Amniotic stem cell (primary cell): ENCODE measurements at regions not wholly inside any gene's neighbourhood (a gene's known extent, or its start where the extent isn't known, plus 50 kb on each side); places are given as distances from the start of the nearest gene placed in this dataset.
A peak's percentile ranks its signal among the peaks of the same experiment; 100 is the strongest.
"Not testable (repeated sequence)": the region's sequence is repeated elsewhere in the genome, so short reads cannot be mapped to it uniquely, and the experiment has no call there.

Experiments
- DNase-seq: peaks from one replicate; lab custom pipeline; 2025; lab: John Stamatoyannopoulos, UW

DNA sequence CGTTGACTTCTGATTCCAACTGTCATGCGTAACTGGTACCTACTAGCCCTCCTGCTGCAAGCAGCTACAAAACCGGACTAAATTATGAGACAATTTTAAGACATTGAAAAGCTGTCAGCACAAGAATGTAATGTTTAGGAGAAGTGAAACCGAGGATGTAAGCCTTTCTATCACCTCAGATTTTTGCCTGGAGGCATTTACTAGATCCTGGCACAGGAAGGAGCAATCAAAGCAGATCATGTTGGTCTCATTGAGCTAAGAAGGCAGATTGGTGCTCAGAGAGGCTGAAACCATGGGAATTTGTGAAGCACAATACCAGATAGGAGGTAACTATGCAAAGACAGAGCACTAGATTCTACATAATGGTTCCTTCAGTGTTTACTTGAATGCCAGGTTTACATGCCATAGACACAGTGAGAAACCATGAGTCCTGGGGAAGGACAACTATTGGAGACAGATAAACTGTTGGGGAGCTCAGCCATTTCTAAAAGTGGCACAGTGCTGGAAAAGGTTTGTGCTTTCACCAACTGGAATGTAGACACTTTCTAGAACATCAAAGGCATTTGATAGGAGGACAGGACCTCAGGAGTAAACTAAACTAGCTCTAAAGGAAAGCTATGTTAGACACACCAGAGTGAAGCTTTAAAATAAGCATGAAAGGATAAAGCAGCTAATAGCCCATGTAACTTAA lies 179.4 kb downstream of the LYPLAL1 start:
- DNase-seq = no peak

DNA sequence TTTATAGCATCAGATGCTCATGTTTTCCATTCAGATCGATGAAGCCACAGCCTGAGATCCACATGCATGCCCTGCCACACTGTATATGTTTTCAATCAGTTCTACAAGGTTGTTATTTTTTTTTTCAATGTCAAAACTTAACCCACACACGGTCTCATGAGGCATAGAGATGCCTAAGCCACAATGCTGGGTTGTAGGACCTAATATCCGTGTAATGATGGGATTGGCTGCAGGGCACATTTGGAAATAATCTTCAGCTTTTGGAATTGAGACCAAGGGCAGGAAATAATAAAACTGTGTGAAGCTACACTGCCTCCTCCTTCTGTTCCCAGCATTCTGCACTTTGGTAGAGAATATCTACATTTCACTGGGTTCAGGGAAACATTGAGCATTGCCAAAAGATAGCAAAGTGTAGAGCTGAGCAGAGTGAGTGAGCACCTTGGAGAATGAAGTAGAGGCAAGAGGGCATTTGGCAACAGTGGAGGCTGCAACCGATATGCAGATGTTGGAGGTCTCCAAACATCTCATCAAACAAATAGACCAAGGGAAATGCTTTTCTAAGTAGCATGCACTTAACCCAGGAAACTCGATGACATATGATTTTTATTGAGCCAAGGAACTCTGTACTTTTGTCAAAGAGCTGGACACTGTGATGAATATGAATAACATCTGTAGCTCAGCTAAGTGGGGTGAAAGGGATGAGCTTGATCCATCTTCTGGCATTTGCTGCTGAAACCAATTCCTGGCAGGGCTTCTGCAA lies 176.7 kb downstream of the LYPLAL1 start:
- DNase-seq = no peak

GRCh38 chr1:219347921-219348391 lies 174.3 kb downstream of the LYPLAL1 start:
- DNase-seq = no peak

- no peak for DNase-seq
Measured at GRCh38 chr1:219347376-219347775, 173.7 kb downstream of the LYPLAL1 start.

DNA sequence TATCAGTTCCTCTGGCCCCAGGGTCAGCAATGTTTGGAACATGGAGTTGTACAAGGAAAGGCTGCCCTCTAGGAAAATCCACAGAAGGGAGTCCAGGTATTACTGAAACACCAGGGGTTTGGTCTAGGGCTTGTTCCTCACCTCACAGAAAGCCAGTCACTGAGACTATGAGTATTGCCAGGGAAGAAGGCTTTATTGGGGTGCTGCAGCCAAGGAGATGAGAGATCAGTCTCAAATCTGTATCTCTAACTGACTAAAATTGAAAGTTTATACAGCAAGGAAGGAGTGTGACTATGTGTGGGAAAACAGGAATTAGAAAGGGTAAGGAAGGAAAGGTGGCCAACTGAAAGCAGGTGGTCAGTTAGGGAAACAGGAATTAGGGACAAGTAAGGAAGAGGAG lies 172.3 kb downstream of the LYPLAL1 start:
- DNase-seq = no peak

DNA sequence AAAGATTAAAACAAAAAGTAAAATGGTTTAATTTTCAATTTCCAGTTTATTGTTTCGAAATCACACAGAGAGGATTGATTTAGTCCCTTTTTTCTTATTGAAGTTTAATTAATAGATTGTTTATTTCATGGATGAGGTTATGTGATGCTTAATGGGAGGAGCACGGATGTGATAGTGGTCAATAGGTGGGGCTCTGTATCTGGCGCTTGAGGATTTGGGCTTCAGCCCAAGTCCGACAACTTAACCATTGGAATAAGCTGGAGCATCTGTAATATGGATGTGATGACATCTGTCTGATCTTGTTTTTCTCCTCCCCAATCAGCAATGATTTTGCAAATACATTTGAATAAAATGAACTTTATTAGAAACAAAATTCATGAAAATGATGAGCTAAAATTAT lies 169.2 kb downstream of the LYPLAL1 start:
- no peak for DNase-seq

GRCh38 chr1:219340796-219341195 lies 167.1 kb downstream of the LYPLAL1 start:
- DNase-seq = peak; percentile 4

GRCh38 chr1:219339466-219339865 lies 165.8 kb downstream of the LYPLAL1 start:
- DNase-seq = peak; percentile 8

DNA sequence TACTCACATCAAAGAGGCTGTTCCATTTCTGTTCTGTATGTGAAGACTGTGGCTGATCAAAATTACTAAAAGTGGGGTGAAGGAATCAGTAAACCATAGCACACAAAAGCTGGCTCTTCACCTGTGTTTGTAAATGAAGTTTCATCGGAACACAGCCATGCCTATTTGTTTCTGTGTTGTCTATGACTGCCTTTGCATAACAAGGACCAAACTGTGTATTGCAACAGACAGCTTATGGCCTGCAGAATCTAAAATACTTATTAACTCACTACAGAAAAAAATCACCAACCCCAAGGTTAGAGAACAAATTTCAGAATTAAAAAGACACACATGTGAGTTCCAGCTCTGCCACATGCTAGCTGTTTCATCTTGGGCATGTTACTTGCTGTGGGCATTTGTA lies 163.9 kb downstream of the LYPLAL1 start:
- DNase-seq = no peak

GRCh38 chr1:219333626-219334025 lies 159.9 kb downstream of the LYPLAL1 start:
- DNase-seq = no peak

GRCh38 chr1:219331424-219331823 lies 157.7 kb downstream of the LYPLAL1 start:
- DNase-seq = no peak

DNA sequence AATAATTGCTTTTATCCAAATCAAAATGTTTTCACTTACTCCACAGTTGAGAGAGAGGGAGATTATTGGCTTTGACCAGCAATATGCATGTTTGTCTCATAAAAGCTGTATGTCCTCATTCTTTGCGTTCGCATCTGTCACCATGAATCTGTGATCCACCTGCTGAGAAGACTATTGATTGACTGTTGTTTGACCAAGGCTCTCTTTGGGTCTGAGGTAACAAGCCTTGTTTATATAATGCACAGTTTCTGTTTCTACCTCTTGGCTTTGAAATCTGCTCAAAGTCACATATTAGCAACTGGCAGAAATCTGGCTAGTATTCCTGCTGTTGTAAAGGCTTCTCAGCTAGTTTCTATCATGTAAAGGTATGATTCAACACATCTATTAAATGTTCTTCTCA lies 157.0 kb downstream of the LYPLAL1 start:
- no peak for DNase-seq

DNA sequence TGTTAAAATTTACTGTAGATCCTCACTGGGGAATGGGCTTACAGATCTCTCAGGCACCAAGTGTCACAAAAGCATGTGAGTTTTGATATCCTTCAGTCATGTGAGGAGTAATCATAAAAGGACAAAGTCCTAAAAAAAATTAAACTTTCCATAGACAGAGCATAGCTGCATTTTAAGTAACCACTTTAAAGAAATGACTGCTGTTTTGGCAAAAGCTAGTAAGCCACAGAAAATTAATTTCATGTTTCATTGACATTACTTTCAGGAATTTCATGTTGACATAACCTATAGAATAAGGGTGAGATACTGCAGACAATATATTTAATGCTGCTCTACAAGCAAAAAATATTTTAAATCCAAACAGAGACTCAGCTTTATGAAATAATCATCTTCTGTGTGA lies 156.3 kb downstream of the LYPLAL1 start:
- no peak for DNase-seq

GRCh38 chr1:219329578-219329977 lies 155.9 kb downstream of the LYPLAL1 start:
- peak; percentile 27 for DNase-seq

DNA sequence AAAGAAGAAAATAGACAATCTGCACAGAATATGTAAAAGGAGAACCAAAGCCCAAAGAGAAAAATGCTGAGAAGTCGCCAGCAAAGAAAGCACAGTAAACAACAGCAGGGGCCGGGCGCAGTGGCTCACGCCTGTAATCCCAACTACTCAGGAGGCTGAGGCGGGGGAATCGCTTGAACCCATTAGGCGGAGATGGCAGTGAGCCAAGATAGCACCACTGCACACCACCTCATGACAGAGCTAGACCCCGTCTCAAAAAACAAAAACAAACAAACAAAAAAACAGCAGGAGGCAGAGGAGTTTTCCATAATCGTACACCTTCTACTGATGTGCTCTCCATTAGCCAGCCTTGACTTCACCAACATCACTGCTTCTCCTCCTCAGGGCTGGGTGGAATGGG lies 153.2 kb downstream of the LYPLAL1 start:
- DNase-seq = no peak

DNA sequence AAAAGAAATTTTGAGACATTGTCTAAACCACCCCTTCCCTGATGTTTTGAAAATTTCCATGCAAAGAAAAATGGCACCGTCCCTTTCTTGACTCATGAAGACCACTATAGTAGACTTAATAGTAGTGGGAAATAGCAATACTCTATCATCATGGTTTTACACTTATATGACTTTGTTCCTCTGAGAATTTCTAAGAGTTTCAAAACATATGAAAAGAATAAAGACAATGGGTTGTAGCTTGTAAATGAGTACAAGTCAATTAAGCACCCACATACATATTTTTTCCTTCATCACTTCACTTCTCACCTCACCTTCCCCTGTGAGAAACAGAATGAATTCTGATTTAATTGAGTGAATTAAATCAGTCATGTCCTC lies 151.7 kb downstream of the LYPLAL1 start:
- DNase-seq = no peak

DNA sequence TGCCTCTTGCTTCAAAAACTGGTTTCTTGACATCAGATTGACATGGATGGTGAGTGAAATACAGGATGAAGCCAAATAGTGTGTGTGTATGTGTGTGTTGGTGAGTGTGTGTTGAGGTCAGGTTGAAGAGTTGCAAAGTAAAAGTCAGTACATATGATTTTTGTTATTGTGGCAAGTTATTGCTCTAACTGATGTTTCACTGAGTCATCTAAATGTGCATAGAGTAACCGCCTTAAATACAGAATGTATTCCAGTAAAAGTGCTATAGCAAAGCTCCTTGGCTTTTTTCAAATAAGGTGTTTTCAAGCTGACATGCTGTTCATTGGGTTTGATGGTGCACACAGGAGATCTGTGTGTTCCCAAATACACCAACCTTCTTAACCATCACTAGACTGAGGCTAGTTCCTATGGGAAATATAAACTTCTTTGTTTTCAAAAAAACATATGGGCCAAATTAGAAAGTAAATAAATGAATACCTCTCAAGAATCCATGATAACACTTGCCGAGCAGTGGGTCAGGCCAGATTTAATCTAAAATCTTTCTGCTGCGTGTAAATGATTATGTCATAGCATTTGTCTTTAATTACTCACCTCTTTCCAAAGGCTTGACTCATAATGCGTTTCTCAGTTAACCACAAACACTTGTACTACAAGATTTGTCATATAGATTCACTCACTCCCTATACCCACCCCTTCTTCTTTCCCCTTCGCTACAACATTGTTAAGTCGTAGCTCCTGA lies 151.1 kb downstream of the LYPLAL1 start:
- peak; percentile 85 for DNase-seq

DNA sequence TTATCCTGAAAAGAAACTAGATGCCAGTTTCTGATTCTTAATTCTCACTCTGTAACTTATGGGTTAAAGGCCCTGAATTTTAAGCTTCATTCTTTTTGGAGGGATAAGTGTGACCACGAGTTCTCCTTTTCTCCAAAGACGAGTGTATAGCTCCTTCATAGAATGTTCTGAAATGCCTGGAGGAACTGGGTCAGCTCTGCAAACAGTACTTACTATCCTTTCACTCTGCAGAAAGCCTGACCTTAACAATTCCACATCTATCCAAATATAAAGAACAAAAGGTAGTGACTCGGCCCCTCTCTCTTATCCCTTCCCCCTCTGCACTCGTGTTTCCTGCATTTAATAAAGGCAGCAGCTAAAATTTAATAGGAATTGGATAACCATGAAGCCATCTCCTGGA lies 150.5 kb downstream of the LYPLAL1 start:
- no peak for DNase-seq

DNA sequence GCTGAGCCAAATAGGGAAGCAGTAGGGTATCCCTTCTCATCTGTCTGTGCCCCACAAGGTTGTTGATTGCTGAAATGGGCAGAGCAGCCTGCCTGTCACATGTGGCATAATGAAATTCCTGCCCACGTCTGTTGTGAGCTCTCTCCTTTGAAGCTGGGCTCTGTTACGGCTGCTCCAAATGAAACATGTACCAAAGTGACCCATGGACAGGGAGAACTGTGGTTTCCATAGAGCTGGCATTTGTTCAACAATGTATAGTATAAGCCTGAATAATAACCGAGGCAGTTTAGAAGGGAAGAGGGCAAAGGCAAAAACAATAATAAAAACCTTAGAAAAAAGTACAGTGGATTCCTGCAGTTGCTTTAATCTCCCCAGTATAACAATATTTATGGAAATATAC lies 149.7 kb downstream of the LYPLAL1 start:
- DNase-seq = no peak

DNA sequence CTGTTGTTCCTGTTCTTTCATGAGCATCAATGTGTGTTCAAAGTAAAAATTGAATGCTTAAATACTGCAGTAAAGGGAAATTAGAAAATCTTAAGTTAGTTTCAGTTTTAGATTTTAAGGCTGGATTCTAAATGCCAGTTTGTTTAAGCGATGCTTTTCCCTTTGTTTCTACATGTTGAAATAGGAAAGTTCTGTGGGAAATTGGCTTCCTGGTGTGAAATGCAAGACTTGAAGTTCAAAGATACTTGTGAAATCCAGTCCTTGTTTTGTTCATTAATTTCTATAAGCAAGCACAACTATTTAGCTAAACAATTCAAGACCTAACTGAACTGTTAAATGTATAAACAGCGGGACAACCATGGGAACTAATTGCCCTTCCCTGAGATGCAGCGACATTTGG lies 149.1 kb downstream of the LYPLAL1 start:
- DNase-seq = no peak

- DNase-seq = not testable (repeated sequence)
Measured at GRCh38 chr1:219320563-219320962, 146.9 kb downstream of the LYPLAL1 start.

- DNase-seq = no peak
Measured at GRCh38 chr1:219318826-219319225, 145.1 kb downstream of the LYPLAL1 start.

DNA sequence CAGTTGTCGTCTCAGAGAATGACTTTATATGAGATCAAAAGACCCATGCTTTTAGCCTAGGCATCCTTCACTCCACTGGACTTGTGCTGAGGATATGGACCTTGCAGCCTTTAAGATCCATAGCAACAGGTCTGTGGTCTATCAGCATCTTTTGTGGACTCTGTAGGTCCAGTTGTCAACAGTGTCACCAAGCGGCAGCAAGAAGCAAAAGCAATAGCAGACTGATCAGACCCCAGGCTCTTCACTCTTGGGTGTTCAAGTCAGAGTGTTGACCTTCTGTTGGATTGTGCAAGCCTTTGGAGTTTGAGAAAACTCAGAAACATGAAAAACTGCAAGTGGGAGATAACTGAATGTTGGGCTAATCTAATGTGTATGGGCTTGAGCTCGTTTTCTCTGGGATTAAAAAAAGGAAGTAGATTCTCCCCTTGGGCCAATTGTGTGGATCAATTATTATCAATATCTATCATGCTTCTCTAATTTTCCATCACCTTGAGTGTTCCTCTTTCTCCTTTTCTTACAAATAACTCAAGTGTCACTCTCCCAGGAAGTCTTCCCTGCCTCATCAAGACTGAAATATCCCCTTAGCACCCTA lies 144.2 kb downstream of the LYPLAL1 start:
- no peak for DNase-seq
